NCI-H1436 (cell line): ENCODE measurements at regions not wholly inside any gene's neighbourhood (a gene's known extent, or its start where the extent isn't known, plus 50 kb on each side); places are given as distances from the start of the nearest gene placed in this dataset.
"Not testable (repeated sequence)": the region's sequence is repeated elsewhere in the genome, so short reads cannot be mapped to it uniquely, and the experiment has no call there.

Experiments
- DNase-seq: peaks from one replicate; lab custom pipeline; 2025; lab: John Stamatoyannopoulos, UW

- no peak for DNase-seq
Measured at GRCh38 chr5:23235246-23235645, 272.2 kb upstream of the PRDM9 start.

DNA sequence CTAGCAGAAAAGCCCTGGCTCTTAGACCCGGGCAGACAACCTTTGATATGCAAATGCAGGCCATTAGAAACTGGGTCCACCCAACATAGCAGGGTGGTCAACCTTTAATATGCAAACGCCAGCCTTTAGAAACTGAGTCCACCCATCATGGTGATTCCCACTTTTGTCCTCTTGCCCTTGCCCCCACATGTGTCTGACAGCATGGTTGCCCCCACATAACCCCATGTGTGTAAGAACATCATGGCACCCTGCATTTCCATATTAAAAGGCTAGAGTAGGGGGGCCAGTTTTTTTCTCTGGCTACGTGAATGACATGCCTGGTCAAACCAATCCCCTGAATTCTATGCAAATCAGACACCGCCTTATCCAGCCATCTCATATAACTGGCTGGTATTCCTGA, 273.2 kb upstream of the PRDM9 start:
- DNase-seq = no peak

- DNase-seq = no peak
Measured at GRCh38 chr5:23223846-23224245, 283.6 kb upstream of the PRDM9 start.

GRCh38 chr5:23221831-23222230, 285.6 kb upstream of the PRDM9 start:
- DNase-seq = no peak

DNA sequence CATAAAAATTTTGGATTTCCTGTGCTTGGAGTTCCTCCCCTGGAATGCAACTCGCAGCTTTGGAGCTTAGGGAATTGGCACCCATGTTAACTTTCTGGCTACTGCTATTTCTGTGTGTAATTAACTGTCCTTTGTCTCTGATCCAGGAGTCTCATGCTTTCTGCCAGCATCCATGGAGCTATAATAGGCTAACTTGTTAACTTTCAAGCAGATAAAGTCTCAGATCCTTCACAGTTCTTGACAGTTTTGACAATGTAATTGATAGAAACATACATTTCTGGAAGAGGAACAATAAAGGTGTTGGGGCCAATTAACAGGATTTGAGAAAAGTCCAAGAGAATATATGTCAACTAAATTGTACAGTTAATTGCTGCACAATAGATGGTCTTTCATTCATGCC, 290.2 kb upstream of the PRDM9 start:
- no peak for DNase-seq

GRCh38 chr5:23216345-23216744, 291.1 kb upstream of the PRDM9 start:
- no peak for DNase-seq

GRCh38 chr5:23208959-23209431, 298.4 kb upstream of the PRDM9 start:
- DNase-seq = peak; percentile 33

DNA sequence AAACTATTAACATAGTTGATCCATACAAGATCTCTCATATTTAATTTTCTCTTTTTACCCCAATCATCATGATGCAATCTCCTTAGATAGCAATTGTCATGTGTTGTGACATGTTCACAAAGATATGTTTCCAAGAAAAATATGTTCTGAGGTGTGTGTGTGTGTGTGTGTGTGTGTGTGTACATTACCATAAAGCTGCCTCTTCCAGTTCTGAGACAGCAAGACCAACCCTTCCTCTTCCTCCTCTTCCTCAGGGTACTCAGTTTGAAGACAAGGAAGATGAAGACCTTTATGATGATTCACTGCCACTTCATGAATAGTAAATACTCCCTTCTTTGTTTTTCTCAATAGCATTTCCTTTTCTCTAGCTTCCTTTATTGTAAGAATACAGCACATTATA, 303.3 kb upstream of the PRDM9 start:
- no peak for DNase-seq

DNA sequence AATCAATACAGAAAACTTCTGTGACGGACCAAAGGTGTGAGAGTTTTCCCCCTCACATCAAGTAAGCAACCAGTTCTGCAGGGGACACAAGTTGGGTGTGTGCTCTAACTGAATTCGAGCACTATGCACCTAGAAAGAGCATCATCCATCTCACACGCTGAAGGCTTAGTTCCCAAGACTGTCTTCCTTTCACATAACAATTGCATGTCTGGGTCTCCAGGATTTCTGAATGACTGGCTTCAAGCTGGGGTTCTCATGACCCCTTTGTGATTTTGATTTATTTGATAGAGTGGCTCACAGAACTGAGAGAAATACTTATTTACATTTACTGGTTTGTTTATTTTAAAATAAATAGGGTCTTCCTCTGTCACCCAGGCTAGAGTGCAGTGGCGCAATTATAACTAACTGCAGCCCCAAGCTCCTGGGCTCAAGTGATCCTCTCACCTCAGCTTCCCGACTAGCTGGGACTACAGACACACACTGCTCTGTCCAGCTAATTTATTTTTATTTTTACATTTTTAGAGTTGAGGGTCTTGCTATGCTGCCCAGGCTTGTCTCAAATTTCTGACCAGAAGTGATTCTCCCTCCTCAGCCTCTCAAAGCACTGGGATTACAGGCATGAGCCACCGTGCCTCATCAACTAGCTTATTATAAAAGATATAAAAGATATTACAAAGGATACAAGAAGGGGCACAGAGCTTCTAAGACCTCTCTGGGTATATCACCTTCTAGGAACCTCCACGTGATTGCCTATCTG, 316.7 kb upstream of the CDH12 start:
- DNase-seq = no peak

GRCh38 chr5:23164971-23165370, 311.8 kb upstream of the CDH12 start:
- no peak for DNase-seq

DNA sequence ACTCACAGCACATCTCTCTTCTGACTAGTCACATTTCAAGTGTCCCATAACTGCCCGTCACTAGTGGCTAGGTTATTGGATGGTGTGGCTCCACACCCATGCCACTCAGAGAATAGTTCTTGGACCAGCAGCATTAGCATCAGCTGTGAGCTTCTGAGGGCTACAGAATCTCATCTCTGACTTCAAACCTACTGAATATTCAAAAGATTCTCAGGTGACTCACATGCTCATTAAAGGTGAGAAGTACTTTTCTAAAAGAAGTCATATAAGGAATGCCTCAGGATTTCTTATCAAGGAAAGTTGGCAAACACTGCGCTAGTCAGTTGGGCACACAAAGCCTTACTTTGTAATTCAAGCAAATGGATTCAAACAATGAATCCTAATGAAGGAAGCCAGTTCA, 305.0 kb upstream of the CDH12 start:
- no peak for DNase-seq

DNA sequence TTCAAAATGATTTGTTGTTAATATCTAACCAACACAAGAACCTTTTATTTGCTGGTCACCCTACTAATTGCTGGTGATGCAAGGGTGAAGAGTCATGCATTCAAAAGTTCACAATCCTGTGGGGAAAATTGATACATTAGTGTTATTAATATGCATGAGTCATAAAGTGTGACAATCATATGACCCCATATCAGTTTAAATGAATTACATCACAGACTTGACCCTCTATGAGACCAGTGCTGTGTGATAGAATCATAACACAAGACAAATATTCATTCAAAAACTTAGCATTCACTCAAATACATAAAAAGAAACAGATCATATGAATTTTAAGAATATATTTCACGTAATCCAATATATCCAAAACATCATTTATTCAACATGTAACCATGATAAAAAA, 304.6 kb upstream of the CDH12 start:
- no peak for DNase-seq

DNA sequence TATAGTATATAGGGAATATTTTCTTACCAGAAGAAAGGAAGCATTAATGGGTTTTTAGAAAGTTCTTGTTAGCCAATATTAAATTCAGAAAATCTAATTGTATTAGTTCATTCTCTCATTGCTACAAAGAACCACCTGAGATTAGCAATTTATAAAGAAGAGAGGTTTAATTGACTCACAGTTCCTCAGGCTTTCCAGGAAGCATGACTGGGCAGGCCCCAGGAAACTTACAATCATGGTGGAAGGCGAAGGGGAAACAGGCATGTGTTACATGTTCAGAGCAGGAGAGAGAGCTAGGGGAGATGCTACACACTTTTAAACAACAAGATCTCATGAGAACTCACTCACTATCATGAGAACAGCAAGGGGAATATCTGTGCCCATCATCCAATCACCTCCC, 304.0 kb upstream of the CDH12 start:
- DNase-seq = no peak

DNA sequence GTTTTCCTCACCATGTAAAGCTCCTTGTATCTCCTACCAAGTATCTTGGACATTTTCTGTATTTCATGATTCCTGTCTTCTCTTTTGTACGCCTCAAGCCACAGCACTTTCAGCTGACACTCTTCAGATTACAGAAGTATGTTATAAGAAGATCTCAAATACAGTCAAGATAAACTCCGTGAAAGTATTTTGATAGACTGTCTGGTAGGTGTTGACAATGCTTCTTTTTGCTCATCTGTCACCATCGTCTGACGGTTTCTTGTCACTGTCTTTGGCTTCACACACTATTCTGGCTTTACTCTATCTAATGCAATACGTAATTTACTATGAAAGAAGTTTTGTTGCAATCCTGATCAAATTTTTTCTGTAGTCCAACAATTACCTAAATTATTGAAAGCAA, 294.5 kb upstream of the CDH12 start:
- DNase-seq = no peak

DNA sequence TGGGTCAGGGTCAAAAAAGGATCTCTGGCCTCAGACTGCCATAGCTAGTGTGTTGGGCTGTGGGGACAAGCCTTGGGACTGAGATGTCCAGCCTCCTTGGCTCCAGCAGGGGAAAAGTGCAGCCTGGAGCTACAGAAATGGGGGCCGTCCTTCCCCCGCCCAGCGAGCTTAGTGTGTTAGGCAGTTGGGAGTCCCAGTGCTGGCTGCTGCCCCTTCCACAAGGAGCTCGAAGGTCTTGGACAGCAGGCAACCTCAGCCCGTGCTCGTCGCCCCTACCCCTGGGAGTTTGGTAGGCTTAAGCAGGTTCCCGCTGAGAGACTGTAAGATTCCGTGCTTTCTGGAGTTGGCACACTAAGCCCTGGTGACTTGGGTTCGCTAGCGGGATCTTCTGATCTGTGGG, 293.0 kb upstream of the CDH12 start:
- no peak for DNase-seq

- no peak for DNase-seq
Measured at GRCh38 chr5:23139338-23140171, 286.4 kb upstream of the CDH12 start.

GRCh38 chr5:23136958-23137357, 283.8 kb upstream of the CDH12 start:
- DNase-seq = no peak

DNA sequence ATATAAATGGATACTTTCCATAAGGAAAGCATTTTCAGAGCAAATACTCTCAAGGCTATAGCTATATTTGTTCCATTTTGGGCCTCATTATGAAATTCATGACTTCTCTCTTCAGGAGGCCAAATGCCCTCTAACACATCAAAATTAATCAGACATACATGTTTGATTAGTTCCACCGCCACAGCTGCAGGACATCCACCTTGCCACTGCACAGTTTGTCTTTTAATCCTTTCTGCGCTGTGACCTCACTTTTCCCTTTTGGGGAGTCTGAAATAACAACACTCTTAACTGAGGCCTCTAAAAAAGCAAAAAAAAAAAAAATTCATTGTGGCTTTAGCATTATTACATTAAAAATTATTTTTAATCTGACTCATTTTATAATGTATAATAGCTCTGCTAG, 279.1 kb upstream of the CDH12 start:
- no peak for DNase-seq

GRCh38 chr5:23112237-23112636, 259.1 kb upstream of the CDH12 start:
- no peak for DNase-seq

DNA sequence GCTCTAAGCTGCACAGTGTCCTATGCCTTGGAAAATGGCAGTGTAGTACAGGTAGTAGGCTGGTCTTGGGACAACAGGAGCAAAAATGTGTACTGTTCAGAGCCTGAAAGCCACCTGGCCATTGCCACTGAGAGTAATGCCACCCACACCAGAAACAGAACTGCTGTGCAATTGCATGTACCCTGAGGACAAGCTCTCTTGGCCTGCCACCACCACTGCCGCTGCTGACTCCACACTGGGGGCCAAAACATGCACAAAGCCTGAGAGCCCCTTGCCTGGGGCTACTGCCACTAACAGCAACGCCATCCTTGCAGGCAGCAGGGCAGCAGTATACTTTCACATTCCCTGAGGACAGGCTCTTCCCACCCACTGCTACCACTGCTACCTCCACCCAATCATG, 251.9 kb upstream of the CDH12 start:
- DNase-seq = no peak

- DNase-seq = no peak
Measured at GRCh38 chr5:23103566-23103965, 250.4 kb upstream of the CDH12 start.

DNA sequence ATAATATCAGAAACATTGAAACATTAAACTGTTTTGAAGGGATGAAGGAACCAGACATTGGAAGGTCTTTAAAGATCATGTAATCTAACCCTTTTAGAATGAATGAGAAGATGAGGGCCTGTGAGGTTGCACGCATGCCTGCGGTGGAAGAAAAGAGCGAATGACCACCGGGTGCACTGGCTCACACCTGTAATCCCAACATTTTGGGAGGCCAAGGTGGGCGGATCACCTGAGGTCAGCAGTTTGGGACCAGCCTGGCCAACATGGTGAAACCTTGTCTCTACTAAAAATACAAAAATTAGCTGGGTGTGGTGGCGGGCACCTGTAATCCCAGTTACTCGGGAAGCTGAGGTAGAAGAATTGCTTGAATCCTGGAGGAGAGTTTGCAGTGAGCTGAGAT, 242.3 kb upstream of the CDH12 start:
- not testable (repeated sequence) for DNase-seq

DNA sequence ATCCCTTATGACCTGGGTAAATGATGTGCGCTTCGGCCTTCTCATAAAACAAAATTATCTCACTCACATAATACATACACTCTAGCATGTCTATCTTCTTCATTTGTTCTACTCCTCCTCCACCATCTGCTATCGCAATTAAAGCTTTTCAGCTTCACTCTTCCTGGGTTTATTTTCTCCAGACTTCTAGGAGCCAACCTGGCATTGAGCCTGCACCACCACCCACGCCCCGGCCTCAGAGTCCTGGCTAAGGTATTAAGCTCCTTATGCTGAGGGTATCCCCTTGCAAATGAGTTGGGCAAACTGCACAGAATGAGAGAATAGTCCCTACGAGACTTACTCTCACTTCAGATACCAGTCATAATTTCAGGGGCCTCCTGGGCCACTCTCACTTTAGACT, 236.1 kb upstream of the CDH12 start:
- no peak for DNase-seq
